Muscle of arm (tissue), 1 donor: ENCODE measurements at regions not wholly inside any gene's neighbourhood (a gene's known extent, or its start where the extent isn't known, plus 50 kb on each side); places are given as distances from the start of the nearest gene placed in this dataset.
"Not testable (repeated sequence)": the region's sequence is repeated elsewhere in the genome, so short reads cannot be mapped to it uniquely, and the experiment has no call there.

ENCODE experiments used
- DNase-seq: peaks from one replicate; pipeline ENCODE4 v3.0.0-alpha.2; 2013

DNA sequence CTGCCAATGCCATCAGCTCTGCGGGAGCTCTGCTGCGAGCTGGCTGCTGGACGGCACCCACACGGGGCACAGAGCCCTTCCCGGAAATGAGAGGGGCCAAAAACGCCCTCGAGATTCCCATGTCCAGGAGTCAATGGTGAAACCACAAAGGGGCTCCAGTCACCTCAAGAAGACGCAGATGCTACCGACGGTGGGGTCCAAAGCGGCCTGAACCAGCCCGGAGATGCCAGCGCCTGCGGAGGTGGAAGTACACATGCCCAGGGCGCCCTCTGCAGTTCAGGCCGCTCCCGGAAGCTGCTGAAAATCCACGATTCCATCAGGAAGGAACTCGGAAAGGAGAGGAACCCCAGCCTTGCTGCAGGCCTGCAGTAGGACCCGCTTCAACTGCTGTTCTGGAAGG is 82.4 kb upstream of the SELENOP start:
- no peak for DNase-seq

DNA sequence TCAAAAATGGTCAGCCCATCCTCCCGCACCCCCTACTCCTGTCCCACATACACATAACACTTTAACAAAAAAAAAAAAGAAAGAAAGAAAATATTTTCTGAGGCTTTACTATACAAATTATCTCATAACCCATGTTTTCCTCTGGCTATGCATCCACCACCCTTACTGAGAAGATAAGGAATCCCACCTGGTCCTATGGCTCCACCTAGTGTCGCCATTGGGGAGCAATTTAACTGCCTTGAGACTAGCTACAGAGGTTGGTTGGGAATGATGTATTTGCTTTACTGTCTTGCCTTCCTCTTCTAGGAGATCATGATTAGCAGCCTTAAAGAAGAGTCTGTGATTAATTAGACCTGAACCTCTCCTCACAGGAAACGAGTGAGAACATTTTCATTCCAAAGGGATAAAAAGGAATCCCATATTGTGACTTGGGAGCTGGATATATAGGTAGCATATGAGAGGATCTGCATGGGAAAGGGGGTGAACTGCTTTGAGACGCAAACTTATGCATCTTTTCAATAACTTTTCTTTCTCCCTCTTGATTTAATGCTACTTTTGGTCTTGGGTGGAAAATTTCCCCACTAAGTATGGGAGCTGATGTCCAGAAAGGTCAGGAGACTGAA is 77.7 kb upstream of the SELENOP start:
- DNase-seq, result peak; percentile 71

DNA sequence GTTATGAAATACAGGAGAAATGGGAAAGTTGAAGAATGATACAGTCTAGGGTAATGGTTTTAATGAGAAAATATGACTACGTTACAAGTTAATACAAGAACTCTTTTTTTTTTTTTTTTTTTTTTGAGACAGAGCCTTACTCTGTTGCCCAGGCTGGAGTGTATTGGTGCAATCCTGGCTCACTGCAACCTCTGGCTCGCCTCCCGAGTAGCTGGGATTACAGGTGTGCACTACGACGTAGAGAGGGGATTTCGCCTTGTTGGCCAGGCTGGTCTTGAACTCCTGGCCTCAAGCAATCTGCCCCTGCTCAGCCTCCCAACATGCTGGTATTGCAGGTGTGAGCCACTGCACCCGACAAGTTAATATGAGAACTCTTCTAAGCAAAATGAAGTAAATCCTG is 77.1 kb upstream of the SELENOP start:
- DNase-seq, result no peak

DNA sequence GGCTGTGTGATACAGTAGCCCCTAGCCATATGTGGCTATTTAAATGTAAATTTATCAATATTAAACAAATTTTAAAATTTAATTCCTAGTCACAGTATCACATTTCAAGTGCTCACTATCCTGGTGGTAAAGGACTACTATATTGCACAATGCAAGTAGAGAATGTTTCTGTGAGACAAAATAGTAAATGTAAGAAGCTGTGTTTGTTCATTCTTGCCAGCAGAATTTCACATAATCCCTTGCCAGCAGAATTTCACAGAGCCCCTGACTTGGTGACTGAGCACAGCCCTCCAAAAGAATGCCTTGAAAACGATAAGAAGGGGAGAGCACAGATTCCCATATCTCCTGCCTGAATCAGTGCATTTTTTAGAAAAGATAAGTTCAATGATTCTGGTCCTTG is 75.9 kb upstream of the SELENOP start:
- DNase-seq, result no peak

DNA sequence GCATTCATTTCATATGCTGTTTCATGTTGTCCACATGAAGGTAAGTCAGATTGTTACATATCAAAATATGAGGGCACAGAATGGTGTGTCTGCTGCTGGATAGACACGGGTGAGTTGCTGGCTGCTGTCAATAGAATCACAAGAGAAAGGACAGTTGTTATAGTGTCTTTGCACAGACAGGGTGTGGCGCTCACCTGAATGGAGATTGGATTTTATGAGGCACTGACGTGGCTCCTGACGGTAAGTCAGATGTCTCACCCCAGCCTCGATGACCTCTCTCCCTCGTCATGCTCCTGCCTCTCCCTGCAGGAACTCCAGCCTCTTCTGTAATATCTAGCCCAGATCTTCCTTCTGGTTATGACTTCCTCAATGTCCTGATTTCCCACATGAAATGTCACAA is 75.4 kb upstream of the SELENOP start:
- no peak for DNase-seq

DNA sequence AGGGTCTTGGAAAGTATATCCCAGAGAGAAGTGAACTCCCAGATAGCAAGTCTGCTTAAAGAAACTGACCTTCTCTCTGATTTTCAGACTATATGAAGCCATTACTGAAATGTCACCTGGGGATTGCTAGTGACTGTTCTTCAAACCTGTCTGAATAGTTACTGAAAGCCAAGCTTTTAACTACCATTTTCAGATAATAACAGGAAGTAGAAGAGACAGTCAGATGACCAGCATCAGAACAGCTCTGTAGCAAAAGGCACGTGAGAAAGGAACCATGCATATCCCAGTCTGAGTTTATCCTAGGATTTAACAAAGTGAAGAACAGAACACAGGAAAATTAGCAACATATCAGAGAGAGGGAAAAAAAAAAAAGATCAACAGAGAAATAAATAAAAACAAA is 74.9 kb upstream of the SELENOP start:
- DNase-seq, result no peak

DNA sequence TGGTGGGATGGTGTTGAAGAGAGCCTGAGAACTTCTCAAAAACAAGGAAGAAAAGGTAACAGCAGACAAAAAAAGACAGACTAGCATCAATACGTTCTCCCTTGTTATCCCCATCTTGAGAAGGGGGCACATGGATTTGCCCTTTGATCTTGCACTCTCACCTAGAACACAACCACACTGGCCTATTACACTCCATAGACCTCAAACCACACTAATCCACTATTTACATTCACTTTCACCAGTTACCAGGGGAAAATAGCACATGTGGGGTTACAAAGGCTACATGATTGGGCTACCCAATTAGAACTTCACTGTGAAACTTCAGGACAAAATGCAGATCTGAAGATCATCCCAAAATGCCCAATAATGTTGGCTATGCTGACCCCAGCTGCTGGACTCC is 72.6 kb upstream of the SELENOP start:
- DNase-seq, result no peak

DNA sequence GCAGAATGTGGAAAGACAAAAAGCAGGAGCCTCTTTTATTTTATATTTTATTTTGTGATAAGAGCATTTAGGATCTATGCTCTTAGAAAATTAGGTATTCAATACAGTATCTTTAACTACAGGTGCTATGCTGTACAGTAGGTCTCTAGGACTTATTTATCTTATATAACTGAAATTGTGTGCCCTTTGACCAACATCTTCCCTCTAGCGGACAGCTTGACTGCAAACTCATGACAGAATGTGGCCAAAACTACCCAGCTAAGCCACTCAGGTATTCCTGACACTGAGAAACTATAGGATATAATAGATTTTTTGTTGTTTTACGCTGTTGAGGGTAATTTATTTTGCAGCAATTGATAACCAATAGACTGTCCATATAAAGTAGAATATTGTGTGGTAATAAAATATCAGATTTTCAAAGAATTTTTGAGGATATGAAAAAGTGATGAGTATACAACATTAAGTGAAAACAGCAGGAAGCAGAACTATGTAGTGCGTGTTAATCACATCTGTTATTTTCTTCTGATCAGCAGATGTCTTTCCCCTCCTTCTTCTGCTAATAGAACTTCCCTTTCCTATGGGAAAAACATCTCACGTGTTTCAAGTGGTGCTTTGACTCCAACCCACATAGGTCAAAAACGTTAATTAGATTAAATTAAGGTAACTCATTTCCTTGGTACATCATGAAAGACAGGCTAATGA is 69.9 kb upstream of the SELENOP start:
- DNase-seq, result no peak

DNA sequence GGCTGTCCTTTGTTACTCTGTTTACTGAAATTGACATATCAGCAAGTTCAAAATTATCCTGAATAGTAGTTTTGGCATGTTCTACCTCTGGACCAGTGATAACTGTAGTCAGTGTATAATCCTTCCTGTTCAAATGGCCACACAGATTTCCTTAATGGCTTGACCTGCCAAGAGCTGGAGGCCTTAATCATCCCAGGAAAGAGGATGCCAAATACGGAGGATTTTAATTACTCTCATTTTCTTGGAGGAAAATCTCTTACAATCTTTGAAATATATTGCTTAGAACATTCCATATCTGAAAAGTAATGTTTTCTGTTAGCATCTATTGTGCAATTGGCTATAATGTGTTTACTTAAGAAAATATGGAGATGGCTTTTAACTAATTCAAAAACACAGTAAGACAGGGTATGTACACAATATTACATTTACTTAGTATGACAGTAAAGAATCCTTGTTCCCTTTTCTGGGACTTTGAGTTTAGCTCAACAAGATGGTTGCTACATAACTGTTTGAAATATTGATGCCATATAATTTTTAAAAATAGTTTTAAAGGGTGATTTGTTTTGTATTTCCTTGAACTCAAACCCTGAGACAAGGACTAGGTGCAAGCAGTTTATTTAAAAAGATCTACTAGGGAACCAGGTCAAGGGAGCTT is 68.9 kb upstream of the SELENOP start:
- DNase-seq, result no peak

DNA sequence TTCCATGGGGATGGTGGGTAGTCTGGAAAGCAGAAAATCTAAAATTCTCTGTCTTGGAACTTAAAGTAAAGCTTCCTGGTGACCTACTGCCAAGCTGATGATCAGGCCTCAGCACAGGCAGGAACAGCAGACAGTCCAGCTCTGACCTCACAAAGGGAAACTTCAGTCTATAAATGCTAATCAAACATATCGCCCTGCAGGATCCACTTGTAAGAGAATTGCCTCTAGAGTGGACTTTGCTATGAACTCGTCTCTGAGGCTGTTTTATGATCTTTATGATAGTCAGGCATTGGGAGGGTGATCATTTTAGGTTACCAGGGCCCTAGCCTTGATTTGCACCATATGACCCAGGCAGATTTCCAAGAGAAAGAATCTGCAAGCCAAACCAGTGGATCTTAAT is 67.6 kb upstream of the SELENOP start:
- no peak for DNase-seq

DNA sequence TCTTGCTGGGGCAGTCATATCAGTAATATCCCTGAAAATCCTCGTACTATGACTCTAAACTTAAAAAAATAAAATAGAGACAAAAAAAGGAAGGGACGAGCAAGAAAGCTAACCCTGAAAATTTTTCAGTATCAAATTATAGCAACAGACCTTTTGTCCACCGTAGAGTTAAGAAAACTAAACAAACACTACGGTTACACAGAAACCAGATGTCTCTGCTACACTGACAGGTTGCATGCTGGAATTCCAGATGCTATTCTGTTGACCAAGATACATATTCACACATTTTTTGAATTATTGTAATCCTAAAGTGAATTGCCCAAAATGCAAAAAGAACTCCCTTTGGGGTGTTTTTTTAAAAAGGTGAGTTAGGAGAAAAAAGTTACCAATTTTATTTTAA is 66.9 kb upstream of the SELENOP start:
- no peak for DNase-seq

DNA sequence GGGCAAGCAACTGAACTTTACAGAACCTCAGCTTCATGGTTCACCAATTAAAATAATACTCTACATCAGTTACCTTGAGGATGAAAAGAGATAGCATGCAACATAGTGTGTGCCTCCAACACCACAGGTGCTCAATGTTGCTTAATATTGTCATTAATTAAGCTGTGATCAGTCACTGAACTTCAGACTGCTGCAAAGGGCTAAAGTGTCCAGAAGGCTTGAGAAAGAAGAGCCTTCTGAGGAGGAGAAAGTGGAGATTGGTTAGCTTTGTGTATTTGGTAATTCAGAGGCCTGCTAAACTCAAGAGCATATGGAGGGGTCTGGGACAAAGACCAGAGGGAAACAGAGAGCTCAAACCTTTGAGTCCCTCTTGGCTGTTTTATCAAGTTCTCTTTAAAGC is 66.3 kb upstream of the SELENOP start:
- DNase-seq, result no peak

DNA sequence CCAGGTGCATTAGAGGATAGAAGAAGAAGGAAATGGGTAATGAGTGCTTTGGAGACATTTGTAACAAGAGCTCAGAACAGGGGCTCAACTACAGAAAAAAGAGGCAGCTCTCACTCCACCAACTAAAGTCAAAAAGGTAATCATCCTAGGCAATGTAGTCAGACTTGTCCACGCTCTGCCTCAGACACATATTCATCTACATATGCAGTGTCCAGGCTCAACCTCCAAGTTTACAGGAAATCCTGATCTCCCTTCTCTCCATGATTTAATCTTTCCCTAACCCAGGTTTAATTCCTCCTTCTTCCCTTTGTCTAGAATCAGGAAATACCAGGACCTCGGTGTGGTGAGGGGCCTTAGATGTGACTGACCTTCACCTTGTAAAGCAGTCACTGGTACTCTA is 65.7 kb upstream of the SELENOP start:
- DNase-seq, result no peak

DNA sequence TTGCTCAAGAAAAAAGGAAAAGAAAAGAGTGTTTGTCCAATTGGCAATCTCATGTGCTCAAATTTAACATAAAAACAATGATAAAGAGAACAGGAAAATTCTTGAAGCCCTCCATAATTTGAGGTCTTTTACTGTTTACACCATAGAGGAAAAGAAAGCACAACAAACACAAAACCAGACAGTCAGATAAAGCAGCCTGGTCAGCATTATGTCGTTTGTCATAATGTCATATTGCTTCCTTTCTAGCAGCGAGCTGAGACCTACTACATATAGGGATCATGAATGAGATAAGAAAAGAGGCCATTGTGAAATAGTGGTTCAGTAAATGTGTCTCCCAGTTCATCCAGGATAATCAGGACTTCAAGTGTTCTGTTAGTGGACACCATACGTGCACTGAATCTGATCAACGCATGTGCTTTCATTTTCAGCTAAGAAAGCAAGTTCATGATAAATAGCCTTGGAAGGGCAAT is 64.7 kb upstream of the SELENOP start:
- no peak for DNase-seq

DNA sequence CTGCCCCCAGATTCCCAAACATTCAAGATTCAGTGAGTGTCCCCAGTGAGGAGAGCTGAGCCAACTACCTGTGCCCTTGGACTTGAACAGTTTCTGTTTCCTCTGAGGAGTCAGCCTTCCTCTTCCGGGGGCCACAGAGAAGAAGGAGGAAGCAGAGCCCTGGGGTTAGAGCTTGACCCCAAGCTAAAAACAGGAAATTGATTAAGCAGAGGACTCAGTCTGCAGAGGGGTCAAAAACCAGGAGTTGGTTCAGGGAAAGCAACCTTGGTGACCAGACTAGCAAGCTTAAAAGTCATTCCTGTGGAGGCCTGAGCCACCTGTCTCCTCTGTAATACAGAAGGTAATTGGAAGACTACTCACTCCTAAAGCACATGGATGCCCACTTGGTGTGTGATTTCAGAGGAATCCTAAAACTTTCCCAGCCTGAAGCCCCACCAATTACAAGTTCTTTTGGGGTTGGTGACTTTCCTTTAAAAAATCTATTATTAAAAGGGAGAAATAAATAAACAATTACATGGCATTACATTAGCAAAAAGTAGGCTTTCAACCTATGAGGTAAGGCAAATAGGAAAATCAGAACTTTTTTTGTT is 64.2 kb upstream of the SELENOP start:
- DNase-seq, result no peak

DNA sequence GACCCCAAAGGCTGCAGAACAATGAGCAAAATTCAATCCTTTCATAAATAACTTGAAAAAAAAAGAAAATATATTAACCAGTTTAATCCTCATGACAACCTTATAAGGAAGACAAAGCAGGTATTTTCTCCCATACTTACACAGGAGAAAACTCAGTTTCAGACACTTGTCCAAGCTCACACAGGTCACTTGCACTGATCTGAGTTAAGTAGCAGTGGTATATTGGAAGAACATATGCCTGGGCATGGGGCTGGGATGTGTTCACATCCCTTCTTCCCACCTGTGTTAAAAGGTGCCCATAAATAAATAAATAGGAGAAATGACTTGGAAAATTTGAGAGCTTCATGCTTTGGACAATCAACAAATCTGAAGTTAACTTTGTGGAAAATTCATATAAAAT is 63.5 kb upstream of the SELENOP start:
- no peak for DNase-seq

DNA sequence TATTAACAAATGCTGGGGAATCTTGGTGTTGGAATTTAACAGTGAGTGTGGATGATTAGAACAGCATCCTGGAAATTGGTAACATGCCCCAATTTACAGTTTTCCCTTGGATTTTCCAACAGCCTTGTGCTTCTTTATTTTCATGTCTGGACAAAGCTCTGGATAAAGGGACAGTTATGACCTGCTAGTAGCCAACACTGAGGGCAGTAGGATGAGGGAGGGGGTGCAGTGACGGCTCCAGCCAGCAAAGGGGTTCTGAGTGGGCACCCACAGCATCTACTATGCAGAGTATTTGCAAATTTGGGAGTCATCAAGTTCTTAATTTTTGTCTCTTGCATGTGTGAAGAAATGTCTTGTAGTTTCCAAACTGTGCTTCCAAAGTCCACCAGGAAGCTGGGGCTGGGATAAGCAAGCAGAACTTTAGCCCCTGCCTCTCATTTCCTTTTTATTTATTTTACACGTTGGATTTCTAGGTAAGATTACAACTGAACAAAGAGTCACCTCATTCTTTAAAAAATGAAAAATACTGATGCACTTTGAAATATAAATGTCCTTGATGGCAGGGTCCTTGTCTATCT is 63.0 kb upstream of the SELENOP start:
- no peak for DNase-seq

DNA sequence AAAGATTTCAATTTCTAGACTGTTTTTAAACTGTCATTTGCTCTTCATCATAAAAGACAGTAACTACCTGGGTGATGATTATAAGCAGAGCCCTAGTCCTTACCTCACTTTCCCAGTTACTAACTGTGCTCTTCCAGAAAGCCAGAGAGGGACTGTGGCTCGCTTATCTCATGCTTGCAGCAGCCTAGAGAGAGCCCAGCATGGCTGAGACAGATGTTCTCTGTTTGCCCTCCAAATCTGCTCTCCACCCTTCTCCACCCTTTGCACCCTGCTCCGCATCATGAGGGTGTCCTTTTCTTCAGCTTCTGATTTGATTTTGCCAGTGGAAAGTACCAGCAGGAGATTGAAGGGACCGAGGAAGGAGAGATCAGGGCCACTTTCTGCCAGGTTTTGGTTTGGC is 61.2 kb upstream of the SELENOP start:
- no peak for DNase-seq

DNA sequence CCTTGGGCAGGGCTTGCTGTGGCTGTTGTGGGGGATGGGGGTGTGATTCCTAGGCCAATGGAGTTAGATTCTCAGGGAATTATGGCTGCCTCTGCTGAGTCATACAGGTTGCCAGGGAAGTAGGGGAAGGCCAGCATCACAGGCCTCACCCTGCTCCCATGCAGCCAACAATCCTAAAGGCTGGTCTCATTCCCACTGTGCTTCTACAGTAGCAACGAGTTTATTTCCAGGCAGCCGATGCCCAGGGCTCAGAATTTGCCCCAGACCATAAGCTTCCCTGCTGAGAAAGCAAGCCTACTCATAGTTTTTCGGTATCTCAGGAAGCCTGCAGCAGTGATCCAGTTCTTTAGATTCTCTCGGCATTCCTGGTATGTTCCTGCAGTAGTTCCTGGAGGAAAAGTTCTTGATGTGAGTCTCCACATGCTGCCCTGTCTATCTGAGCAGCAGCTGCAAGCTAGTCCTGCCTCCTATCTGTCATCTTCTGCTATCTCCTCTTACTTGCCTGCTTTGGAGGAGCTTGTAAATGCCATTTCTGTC is 59.3 kb upstream of the SELENOP start:
- no peak for DNase-seq

DNA sequence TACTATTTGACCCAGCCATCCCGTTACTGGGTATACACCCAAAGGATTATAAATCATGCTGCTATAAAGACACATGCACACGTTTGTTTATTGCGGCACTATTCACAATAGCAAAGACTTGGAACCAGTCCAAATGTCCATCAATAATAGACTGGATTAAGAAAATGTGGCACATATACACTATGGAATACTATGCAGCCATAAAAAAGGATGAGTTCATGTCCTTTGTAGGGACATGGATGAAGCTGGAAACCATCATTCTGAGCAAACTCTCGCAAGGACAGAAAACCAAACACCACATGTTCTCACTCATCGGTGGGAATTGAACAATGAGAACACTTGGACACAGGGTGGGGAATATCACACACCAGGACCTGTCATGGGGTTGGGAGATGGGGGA is 56.7 kb upstream of the SELENOP start:
- DNase-seq, result not testable (repeated sequence)

DNA sequence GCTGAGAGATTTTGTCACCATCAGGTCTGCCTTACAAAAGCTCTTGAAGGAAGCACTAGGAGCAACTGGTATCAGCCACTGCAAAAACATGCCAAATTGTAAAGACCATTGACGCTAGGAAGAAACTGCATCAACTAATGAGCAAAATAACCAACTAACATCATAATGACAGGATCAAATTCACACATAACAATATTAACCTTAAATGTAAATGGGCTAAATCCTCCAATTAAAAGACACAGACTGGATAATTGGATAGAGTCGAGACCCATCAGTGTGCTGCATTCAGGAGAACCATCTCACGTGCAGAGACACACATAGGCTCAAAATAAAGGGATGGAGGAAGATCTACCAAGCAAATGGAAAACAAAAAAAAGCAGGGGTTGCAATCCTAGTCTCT is 53.1 kb upstream of the SELENOP start:
- DNase-seq, result not testable (repeated sequence)
